Fibroblast of lung (primary cell): ENCODE measurements at regions not wholly inside any gene's neighbourhood (a gene's known extent, or its start where the extent isn't known, plus 50 kb on each side); places are given as distances from the start of the nearest gene placed in this dataset.

Experiments
- DNase-seq, 2 donors: peaks; one replicate each; pipeline versions ENCODE4 v3.0.0 to v3.0.0-alpha.2; 2010; ENCODE audit warnings: low read depth in 2 of 2
- H2AFZ ChIP-seq: 2 replicates; pipeline ENCODE4 v1.5.1; 2012; ENCODE audit warnings: low read length, control low read depth, inconsistent platforms
- H3K27ac ChIP-seq: 2 replicates; pipeline ENCODE4 v1.5.1; 2011; ENCODE audit warnings: low read length, control low read depth; ENCODE audit not compliant: insufficient read depth
- H3K27me3 ChIP-seq: 2 replicates; pipeline ENCODE4 v1.5.1; 2011; ENCODE audit warnings: mild to moderate bottlenecking, low read length; ENCODE audit not compliant: control insufficient read depth, insufficient read depth
- H3K36me3 ChIP-seq: 2 replicates; pipeline ENCODE4 v1.5.1; 2011; ENCODE audit warnings: low read length; ENCODE audit not compliant: control insufficient read depth, insufficient read depth
- H3K4me1 ChIP-seq: 2 replicates; pipeline ENCODE4 v1.5.1; 2011; ENCODE audit warnings: low read length; ENCODE audit not compliant: control insufficient read depth, insufficient read depth; ENCODE audit errors: extremely low read depth
- H3K4me2 ChIP-seq: 2 replicates; pipeline ENCODE4 v1.5.1; 2011; ENCODE audit warnings: low read length, control low read depth; ENCODE audit not compliant: insufficient read depth; ENCODE audit errors: extremely low read depth
- H3K4me3 ChIP-seq, 4 experiments: fragments of 200-600 bp in 1 of 4; sonication (generic) in 1 of 4; replicated peaks in 1 of 4; 2 replicates each; pipeline ENCODE4 v1.5.1; 2011 to 2016; ENCODE audit warnings: low read length in 4 of 4, low read depth in 3 of 4, mild to moderate bottlenecking in 3 of 4, control low read depth in 2 of 4, inconsistent platforms in 1 of 4, mixed read lengths in 1 of 4; ENCODE audit not compliant: insufficient read depth in 1 of 4; ENCODE audit errors: control extremely low read depth in 1 of 4
- H3K79me2 ChIP-seq: 2 replicates; pipeline ENCODE4 v1.5.1; 2012; ENCODE audit warnings: mild to moderate bottlenecking, low read length, inconsistent platforms; ENCODE audit not compliant: control insufficient read depth, insufficient read depth
- H3K9ac ChIP-seq: 2 replicates; pipeline ENCODE4 v1.5.1; 2011; ENCODE audit warnings: mild to moderate bottlenecking, low read length, control low read depth; ENCODE audit not compliant: insufficient read depth
- H3K9me3 ChIP-seq: 2 replicates; pipeline ENCODE4 v1.5.1; 2012; ENCODE audit warnings: low read depth, low read length; ENCODE audit not compliant: control insufficient read depth, insufficient read depth
- H4K20me1 ChIP-seq: 2 replicates; pipeline ENCODE4 v1.5.1; 2011; ENCODE audit warnings: low read length; ENCODE audit not compliant: control insufficient read depth, insufficient read depth; ENCODE audit errors: extremely low read depth
- CTCF ChIP-seq, 2 donors: IDR thresholded peaks in 1 of 2; conservative IDR thresholded peaks in 1 of 2; 1 replicate in 1 of 2; 2 replicates in 1 of 2; pipeline ENCODE4 v1.5.1; 2011 to 2012; ENCODE audit warnings: low read length in 2 of 2, control low read depth in 1 of 2, inconsistent platforms in 1 of 2, low read depth in 1 of 2, mild to moderate bottlenecking in 1 of 2
- EZH2 ChIP-seq: IDR thresholded peaks from 2 replicates; pipeline ENCODE4 v1.5.1; 2012; ENCODE audit warnings: low read length, control low read depth, mild to moderate bottlenecking; ENCODE audit errors: missing control alignments

- no peak for DNase-seq
- no peak overlapping the region for H3K27ac ChIP-seq
- H3K9ac ChIP-seq, result no peak overlapping the region
- TF ChIP-seq EZH2 (no peak), CTCF (conservative IDR thresholded peaks at IDR 0.05 in 1 of 2, IDR thresholded peaks at IDR 0.05 in 1 of 2; ENCODE audit: low read depth in 1 of 2, low read length in 2 of 2) (no peak)
- H3K27me3 ChIP-seq, result no peaks in the 10 kb centered on the region
- no peaks in the 10 kb centered on the region for H3K4me1 ChIP-seq
- no peaks in the 10 kb centered on the region for H3K36me3 ChIP-seq
- no peak overlapping the region for H3K4me3 ChIP-seq
- no peak overlapping the region for H3K4me2 ChIP-seq
- H3K9me3 ChIP-seq, result no peaks in the 10 kb centered on the region
- no peak overlapping the region for H2AFZ ChIP-seq
- no peaks in the 10 kb centered on the region for H4K20me1 ChIP-seq
- no peaks in the 10 kb centered on the region for H3K79me2 ChIP-seq
These were observed 125.9 kb upstream of the ARX start for GRCh38 chrX:25141684-25142083.

- H3K4me2 ChIP-seq, result no peak overlapping the region
These were observed 115.3 kb upstream of the ARX start for GRCh38 chrX:25131055-25131454.

GRCh38 chrX:25130619-25131018 lies 114.9 kb upstream of the ARX start:
- TF ChIP-seq CTCF (conservative IDR thresholded peaks at IDR 0.05 in 1 of 2, IDR thresholded peaks at IDR 0.05 in 1 of 2; ENCODE audit: low read depth in 1 of 2, low read length in 2 of 2) (no peak), EZH2 (no peak)
- H3K27ac ChIP-seq, result no peak overlapping the region
- H3K9ac ChIP-seq, result no peak overlapping the region
- H3K4me2 ChIP-seq, result no peak overlapping the region
- H3K4me3 ChIP-seq, result no peak overlapping the region
- no peaks in the 10 kb centered on the region for H4K20me1 ChIP-seq
- H2AFZ ChIP-seq, result no peak overlapping the region
- no peaks in the 10 kb centered on the region for H3K27me3 ChIP-seq
- no peak for DNase-seq
- H3K79me2 ChIP-seq, result no peaks in the 10 kb centered on the region
- H3K9me3 ChIP-seq, result no peaks in the 10 kb centered on the region
- no peaks in the 10 kb centered on the region for H3K4me1 ChIP-seq
- H3K36me3 ChIP-seq, result no peaks in the 10 kb centered on the region

More at GRCh38 chrX:25131055-25131454, 115.3 kb upstream of the ARX start:
- H3K9ac ChIP-seq, result no peak overlapping the region
- no peaks in the 10 kb centered on the region for H3K9me3 ChIP-seq
- no peak overlapping the region for H3K4me3 ChIP-seq
- DNase-seq, result no peak
- no peak overlapping the region for H3K27ac ChIP-seq
- H3K4me1 ChIP-seq, result no peaks in the 10 kb centered on the region
- H2AFZ ChIP-seq, result no peak overlapping the region
- TF ChIP-seq CTCF (conservative IDR thresholded peaks at IDR 0.05 in 1 of 2, IDR thresholded peaks at IDR 0.05 in 1 of 2; ENCODE audit: low read depth in 1 of 2, low read length in 2 of 2) (no peak), EZH2 (no peak)
- no peaks in the 10 kb centered on the region for H3K36me3 ChIP-seq
- H3K79me2 ChIP-seq, result no peaks in the 10 kb centered on the region
- no peaks in the 10 kb centered on the region for H4K20me1 ChIP-seq
- H3K27me3 ChIP-seq, result no peaks in the 10 kb centered on the region
